Activated CD4-positive, alpha-beta T cell treated with anti-CD3 and anti-CD28 coated beads, Interleukin-2, amount 50 U/mL, for 1 hour (primary cell): ENCODE measurements at regions not wholly inside any gene's neighbourhood (a gene's known extent, or its start where the extent isn't known, plus 50 kb on each side); places are given as distances from the start of the nearest gene placed in this dataset.
"Not testable (repeated sequence)": the region's sequence is repeated elsewhere in the genome, so short reads cannot be mapped to it uniquely, and the experiment has no call there.

ENCODE experiments used
- DNase-seq: peaks from one replicate; pipeline ENCODE4 v3.0.0-alpha.2; 2020

DNA sequence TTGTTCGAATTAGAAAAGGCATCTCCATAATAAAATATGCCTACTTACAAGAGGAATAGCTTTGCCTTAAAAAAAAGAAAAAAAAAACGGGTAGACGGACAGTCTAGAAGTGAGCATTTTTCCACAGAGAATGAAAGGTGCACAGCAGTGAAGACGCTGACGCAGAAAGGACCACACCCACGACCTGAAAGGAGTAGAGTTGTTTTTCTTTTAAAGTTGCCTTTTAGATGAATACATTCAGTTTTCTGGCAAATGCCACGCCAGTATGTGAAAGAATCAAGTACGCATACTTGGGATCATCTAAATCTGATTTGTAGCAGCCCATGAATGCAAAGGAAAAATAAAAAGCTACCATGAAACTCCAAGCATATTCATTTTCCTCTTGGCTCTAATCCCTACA is 809.2 kb upstream of the SOX11 start:
- DNase-seq = no peak

DNA sequence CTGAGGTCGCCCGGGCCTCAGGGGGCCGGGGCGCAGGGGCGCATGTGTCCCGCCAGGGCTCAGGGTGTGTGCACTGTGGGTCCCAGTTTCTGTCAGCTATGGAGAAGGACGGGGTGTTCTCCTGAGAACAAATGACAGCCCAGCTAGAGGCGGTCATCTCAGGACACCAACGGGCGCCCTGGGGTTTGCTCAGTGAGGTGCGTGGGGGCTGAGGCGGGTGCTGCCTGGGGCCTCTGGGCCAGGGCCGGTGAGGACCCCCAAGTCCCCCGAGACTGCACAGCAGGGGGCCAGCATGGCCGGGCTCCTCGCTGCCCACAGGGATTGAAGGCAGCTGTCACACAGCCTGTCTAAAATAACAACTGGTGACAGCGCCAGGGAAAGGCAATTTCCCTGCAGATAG is 808.8 kb upstream of the SOX11 start:
- DNase-seq = no peak

DNA sequence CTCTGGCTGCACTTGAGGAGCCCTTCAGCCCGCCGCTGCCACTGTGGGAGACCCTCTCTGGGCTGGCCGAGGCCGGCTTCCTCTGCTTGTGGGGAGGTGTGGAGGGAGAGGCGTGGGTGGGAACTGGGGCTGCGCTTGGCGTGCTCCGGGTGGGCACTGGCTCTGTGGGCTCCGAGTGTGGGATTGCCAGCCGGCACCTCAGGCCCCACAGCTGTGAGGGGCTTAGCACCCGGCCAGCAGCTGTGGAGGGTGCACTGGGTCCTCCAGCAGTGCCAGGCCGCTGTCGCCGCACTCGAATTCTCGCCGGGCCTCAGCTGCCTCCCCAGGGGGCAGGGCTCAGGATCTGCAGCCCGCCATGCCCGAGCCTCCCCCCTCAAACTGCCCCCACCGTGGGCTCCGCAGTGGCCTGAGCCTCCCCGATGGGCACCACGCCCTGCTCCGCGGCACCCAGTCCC is 808.0 kb upstream of the SOX11 start:
- no peak for DNase-seq

DNA sequence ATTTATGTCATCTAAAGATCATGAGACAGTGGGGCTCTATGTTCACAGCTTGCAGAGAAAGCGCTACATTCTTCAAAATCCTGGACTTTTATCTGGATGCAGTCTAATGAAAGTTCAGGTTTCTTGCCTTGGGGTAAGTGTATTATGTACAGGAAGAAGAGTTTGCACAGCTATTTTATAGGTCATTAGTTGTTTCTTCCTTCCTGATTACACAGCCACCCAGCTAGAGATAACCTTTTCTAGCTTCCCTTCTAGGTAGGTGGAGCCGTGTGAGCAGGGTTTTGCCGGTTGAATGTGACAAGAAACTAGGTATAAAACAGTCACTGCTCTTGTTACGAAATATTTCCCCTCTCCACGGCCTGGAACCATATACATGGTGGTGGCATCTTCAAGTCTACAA is 800.8 kb upstream of the SOX11 start:
- no peak for DNase-seq

DNA sequence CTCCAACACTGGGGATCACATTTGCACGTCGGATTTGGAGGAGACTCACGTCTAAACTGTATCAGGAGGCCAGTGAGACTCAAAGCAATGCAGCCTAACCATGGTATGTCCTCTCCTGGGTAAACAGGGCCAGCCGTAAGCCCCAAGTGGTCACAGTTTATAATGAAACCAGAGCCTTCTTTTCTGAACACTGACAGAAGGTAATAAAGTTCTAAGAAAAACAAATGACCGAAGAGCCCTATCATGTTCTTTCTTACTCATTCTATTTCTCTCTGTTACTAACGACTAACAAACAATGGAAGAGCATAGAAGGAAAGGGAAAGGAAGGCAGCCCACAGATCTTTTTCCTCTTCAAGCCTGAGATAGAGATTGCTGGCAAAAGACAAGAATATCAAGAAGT is 796.8 kb upstream of the SOX11 start:
- no peak for DNase-seq

DNA sequence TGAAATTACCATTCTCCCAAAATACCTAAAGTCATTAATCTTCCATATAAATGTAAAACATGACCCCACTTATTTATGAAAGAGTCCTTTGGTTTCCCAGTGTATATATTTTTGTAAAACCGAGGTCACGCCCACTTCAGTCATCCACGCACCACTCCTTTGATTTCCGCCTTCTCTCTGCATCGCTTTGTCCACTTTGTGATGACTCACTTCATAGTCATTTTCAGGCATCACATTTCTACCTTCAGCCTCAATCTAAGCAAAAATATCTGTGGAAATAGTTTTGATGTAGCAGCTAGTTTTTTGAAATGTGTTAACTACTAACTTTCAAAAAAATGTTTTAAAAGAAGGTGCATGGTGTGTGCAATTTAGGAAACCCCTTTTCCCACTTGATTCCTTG is 793.5 kb upstream of the SOX11 start:
- no peak for DNase-seq

DNA sequence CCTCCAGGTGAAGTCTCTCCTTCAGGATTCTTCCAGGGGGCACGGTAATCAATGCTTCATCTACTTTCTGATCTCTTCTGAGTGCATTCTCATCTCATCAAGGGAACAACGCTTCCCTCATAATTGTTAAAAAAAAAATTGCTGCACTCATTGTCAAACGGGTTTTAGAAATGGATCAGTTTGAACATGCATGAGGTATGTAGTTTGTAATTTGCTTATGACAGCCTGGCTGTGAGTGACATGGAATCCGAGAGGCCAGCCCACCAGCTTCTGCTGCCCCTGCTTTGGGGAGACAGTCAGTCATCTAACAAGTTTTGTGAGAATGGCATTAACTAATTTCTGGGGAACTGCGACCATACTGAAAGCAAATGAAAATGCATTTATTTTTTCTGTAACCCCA is 791.9 kb upstream of the SOX11 start:
- DNase-seq = no peak

DNA sequence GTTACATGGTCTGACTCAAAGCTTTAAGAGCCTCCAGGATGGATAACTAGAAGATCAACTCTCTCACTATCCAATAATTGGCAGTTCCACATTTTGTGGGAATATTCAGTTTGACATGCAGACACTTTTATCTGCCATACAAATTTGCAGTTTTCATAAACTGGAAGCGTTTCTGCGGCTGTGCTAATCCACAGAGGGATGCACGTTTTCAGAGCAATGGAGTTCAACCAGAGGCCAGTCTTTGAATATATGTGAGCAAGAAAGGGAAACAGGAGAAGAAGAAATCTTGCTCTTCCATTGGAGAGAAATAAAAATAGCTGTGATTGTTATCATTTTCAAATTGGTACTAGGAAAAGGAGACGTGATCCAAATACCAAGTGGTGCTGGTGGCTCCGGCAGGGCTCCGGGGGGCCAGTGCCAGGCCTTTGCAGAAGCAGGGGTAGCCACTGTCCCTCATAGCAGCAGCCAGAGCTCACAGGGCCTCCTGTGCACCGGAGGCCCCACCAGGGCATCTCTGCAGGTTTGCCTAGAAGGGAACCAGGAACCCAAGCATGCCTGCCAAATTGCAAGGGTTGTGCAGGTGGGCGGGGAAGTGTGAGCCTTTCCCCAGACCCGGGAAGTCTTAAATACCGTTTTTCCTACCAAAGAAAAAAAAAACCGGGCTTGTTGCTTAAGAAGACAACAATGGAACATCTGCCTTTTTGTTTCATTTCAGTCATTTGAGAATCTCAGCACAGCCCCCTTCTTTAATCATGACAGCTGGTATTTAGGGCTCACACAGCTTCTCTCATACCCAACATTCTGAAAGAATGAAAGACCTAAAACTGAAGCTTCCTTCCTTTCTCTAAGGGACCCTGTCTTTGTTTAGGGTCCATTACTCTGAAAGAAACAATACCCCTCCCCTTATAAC is 791.1 kb upstream of the SOX11 start:
- DNase-seq = no peak

DNA sequence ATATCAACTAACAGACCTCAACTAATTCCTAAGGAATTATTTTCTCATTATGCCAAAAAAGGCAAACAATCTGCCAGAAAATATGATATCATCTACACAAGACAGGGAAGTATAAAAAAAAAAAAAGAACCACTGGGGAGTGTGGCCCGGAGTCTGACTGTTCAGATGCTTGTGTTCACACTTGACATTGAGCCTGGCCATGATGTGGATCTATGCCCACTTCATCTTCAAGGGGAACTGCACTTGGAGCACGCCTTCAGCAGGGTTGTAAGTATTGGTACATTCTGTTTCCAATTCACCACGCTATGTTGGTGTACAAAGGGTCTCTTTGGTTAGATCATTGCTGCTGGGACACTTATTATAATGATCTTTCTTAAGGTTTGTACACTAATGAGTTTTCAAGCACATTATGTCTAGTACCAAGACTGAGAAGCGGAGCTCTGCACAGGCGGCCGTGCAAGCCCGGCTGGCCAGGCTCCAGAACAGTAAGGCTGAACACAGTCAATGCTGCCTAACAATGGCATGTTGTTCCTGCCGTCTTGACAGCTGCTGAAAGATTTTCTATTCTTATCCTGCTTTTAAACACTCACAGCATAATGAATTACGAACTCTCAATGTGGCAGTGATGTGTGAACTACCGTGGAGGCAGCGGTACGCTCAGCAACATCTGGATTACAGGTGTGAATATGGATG is 788.4 kb upstream of the SOX11 start:
- DNase-seq = no peak

DNA sequence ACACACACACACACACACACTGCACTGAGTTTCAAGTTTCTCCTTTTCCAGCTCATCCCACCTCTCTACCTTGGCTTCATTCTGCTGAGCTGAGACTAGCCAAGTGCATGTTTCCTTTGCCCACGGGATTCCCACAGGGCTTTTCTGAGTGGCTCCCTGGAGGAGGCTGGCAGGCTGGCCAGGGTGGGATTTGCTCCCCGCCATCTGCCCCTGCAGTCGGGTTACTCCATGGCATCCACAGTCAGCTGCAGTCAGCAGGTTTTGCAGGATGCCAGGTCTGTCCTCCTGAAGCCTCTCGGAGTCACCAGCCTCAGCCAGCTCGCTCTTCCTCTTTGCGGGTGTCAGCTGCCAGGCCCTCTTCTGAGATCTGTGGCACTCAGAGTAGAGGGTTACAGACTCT is 783.7 kb upstream of the SOX11 start:
- DNase-seq = no peak

DNA sequence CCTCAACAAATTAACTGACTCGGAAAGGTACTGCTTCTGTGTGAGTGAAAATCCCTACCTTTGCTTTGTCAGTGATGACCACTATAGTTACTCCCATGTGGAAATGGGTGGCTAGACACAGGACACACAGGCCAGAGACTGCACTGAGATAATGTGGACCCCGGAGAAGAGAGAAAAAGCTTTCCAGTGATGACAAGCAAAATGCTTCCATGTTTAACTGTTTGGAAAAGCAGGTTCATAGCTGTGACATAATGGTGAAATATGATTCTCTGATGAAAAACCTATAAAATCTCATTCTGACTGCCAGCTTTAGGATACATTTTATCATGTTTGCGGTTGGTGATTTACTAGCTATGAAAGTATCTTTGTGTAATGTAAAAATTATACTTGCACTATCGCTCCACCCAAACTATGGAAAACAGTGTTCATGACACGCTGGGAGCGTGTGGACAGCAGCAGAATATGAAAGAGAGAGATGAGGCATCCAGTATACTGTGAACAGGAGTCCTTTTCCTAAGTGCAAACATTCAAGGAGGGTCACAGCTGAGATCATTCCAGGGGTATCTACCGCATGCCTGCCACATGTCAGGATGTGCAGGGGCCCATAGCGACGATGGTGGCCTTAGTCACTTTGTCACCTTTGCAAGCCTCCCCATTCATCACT is 782.7 kb upstream of the SOX11 start:
- DNase-seq = no peak

DNA sequence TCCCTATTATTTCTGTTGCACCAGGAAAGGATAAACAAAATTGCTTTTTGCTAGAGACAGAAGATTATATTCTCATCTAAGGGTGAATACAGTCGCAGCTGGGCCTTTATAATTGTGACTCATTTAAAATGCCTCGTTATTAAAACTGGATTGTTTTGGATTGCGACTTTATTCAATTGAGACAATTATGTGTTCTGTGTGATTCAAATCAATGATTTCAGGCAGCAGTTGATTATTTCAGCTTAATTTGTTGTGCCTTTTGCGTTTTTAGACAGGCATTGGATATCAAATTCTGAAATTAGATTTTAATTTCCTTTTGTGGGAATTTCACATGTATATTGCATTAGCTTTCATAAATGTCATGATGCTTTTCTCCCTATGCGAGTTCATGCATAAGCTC is 778.1 kb upstream of the SOX11 start:
- DNase-seq = no peak

DNA sequence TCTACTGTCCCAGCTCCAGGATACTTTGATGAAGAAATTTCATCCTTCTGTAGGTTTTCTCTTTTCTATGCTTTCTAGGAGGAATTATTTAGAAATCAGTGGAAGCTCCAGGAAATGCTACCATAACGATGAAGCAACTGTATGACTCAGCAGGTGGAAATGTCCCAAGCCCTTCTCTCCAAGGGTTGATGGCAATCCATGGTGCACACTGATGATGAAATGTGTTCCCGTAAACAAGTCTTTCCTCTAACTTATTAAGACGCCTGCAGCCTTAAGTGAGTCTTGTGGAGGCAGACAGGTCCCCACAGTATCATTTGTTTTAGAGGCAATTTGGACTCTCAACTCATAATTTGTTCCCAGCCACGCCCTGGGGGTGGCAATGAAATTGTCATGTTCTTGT is 777.6 kb upstream of the SOX11 start:
- no peak for DNase-seq

DNA sequence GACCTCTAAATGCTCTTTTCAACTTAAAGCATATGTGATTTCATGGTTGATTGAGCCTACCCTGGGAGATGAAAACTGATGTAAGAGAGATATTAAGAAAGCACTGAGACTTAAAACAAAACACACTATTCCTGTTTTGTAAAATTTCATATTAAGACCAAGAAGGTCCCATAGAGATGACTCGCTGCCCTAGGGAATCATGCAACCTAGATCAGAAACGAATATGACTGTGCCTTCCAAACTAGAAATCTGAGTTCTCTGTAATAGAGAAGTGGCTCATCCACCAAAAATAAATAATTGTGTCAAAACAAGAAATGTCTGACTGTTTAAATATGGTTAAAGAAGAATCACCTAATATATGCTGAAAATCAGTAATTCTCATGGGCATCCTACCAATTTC is 776.8 kb upstream of the SOX11 start:
- no peak for DNase-seq

DNA sequence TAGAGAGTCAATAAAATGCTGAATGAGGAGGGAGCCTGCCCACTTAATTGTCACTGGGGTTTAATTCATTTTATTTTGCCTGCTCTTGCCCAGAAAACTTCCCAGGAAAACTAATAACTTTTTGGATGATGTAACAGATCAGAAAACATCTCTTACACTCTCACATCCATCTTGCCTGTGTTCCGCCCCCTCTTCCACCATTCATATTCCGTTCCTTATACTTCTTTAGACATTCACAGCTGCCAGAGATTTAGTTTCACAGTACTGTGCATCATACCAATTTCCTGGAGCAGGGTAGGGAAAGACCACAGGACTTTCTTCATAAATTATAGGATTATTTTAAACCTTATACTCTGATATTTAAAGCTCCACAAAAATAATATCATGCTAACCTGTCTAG is 776.1 kb upstream of the SOX11 start:
- no peak for DNase-seq

DNA sequence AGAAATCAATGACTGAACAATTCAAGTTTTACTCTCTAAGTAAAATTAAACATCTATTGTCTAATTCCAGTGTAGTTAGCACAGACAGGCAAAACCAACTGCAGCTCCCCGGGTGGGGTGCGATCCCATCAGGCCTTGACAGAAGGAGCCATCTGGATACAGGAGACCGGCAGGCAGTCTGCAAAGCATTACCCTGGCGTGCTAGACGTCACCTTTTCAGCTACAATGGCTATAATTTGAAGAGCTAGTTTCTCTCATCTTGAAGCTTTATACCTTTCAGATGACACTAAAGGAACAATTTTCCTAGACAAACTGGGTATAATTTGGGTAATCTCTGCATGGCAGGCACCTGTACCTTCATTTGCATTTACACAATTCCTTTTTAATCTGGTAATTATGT is 761.5 kb upstream of the SOX11 start:
- DNase-seq = no peak

DNA sequence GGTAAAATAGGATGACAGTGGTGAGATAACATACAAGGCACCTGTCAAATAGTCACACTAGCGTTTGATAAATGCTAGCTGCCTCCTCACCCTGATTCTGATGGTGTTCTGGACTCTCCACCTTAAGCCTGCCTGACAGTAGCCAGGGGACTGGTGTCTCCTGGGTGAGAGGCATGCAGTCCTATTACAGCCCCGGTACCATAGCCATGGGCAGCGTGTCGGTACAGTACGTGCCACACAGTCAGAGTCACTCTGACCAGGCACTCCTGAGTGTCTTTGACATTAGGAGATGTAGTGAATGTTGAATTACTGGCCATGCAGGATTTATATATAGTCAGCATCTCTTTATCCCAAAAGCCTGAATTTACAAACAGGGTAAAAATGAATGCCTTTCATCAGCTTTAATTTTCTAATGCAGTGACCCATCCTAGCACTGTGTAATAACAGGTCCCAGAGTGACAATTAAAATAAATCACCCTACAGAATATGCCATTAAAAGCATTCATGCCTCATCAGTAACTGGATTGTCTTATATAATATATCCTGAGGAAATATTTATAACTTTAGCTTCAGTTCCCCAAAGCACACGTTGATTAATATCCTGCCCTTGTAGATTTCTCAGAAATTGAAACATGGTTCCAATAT is 760.3 kb upstream of the SOX11 start:
- DNase-seq = no peak

DNA sequence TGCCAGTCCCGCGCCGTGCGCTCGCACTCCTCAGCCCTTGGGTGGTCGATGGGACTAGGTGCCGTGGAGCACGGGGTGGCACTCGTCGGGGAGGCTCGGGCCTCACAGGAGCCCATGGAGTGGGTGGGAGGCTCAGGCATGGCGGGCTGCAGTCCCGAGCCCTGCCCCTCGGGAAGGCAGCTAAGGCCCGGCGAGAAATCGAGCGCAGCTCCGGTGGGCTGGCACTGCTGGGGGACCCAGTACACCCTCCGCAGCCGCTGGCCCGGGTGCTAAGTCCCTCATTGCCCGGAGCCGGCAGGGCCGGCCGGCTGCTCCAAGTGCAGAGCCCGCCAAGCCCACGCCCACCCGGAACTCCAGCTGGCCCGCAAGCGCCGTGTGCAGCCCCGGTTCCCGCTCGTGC is 756.9 kb upstream of the SOX11 start:
- not testable (repeated sequence) for DNase-seq

DNA sequence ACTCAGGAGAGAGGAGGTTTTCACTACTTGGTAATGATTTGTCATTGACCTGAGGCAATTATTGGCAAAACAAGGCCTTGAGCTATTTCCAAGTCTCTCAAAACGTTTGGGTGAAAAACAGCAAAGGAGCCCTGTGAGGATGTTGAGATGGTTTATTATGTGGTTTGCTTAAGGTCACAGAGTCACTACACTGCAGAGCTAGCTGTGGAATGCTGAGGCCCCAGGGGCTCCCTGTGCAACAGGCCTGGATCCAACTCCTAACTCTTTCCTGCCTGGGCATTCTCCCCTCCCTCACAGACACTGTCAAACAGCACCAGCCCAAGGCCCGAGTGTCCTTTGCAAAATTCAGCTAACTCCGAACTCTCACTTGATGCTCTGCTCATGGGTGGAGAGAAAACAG is 754.6 kb upstream of the SOX11 start:
- no peak for DNase-seq

DNA sequence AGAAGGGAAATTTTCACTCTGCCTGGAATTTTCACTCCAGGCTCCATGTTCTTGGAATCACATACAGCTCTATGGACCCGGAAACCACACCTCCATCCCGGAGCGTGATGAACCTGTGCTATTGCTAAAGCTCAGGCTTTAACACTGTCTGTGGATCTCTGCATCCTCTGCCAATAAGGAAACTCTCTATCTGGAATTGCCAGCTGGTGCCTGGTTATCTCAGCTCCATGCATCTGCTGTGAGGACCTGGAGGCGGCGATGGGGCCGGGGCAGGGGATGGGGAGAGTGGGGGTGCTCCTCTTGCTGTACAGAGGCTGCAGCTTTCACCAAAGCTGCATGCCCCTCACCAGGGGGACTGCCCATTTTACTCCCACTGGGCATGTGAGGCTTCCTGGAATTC is 754.0 kb upstream of the SOX11 start:
- DNase-seq = no peak

DNA sequence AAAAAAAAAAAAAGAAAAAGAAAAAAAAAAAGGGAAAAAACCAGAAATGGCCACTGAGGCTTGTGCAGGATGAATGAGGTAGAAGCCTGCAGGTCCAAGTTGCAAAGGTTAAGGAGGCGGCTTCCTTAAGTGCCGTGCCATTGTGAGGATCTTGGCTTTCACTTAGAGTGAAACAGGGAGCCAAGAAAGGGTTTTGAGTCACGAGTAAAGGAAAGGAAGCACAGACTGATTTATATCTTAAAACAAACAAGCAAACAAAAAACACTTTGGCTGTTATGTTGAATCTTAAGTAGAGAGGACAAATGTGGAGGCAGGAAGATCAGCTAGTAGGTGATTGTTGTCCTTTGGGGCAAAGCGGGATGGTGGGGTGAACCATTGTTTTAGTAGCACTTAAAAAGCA is 749.7 kb upstream of the SOX11 start:
- no peak for DNase-seq

DNA sequence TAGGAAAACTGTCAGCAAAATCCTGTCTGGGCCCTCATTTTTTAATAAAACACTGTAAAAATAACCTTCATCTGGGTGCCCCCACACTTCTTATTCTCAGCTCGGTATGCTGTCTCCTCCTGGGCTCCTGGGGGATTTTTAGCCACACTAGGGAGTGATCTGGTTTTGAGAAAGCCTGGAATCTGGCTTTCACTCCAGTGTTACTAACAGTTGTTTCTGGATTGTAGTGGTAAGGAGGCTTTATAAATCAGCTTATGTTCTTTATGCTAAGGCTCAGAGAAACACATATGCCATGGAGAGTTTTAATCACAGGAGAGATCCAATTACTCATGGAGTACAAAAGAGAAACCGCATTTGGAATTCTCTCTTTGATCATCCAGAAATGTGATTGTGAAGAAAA is 744.3 kb upstream of the SOX11 start:
- no peak for DNase-seq

DNA sequence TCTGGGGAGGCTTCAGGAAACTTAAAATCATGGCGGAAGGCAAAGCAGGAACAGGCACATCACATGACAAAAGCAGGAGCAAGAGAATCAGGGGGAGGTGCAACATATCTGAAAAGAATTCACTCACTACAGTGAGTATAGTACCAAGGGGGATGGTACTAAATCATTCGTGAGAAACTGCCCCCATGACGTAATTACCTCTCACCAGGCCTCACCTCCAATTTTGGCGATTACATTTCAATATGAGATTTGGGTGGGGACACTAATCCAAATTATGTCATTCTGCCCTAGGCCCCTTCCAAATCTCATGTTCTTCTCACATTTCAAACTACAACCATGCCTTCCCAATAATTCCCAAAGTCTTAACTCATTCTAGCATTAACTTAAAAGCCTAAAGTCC is 740.8 kb upstream of the SOX11 start:
- DNase-seq = no peak

DNA sequence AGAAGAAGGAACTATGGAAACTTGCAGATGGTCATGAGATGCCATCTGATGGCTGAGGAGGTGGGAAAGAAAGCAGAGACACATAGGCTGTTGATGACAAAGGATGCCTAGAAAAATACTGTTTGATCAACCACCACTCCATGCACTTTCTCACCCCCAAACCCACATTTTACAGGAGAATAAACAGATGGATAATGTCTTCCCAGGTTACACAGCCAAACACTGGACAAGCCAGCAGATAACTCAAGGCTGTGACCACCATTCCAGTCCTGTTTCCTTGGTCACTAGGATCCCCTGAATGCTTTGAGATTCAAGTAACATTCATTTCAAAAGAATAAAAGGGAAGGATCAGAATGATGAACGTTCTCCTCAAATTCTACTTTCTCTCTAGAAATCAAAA is 733.0 kb upstream of the SOX11 start:
- no peak for DNase-seq
